ENCODE measurements at regions not wholly inside any gene's neighbourhood (a gene's known extent, or its start where the extent isn't known, plus 50 kb on each side); places are given as distances from the start of the nearest gene placed in this dataset.
"Not testable (repeated sequence)": the region's sequence is repeated elsewhere in the genome, so short reads cannot be mapped to it uniquely, and the experiment has no call there.

- TF ChIP-seq CEBPB (IDR thresholded peaks at IDR 0.05; ENCODE audit: low read depth) (no peak), FOSL1 (IDR thresholded peaks at IDR 0.05; ENCODE audit: low read depth) (no peak), ELF1 (IDR thresholded peaks at IDR 0.05; ENCODE audit: borderline replicate concordance, low read depth) (no peak), RAD21 (IDR thresholded peaks at IDR 0.05; ENCODE audit: low read depth) (no peak), EGR1 (IDR thresholded peaks at IDR 0.05; ENCODE audit: low read depth) (no peak), MAX (IDR thresholded peaks at IDR 0.05) (no peak), ZFX (IDR thresholded peaks at IDR 0.05) (no peak), POLR2AphosphoS5 (IDR thresholded peaks at IDR 0.05; ENCODE audit: low read depth, low read length) (no peak), SP1 (IDR thresholded peaks at IDR 0.05; ENCODE audit: low read depth) (no peak), ZNF274 (IDR thresholded peaks at IDR 0.05; ENCODE audit: low read depth, low read length) (no peak), SIN3A (IDR thresholded peaks at IDR 0.05; ENCODE audit: low read depth) (no peak), CTCF (IDR thresholded peaks at IDR 0.05 in 2 of 3, conservative IDR thresholded peaks at IDR 0.05 in 1 of 3; ENCODE audit: borderline replicate concordance in 1 of 3, insufficient read depth in 1 of 3, low read depth in 2 of 3, low read length in 2 of 3) (no peak), TCF7L2 (IDR thresholded peaks at IDR 0.05; ENCODE audit: borderline replicate concordance, extremely low read depth, insufficient read depth, insufficient read length) (no peak), ZBTB33 (IDR thresholded peaks at IDR 0.05; ENCODE audit: extremely low read depth, insufficient replicate concordance, low read length) (no peak), SRF (IDR thresholded peaks at IDR 0.05; ENCODE audit: low read depth) (no peak), JUND (IDR thresholded peaks at IDR 0.05) (no peak), EZH2phosphoT487 (IDR thresholded peaks at IDR 0.05; ENCODE audit: borderline replicate concordance) (no peak), YY1 (IDR thresholded peaks at IDR 0.05; ENCODE audit: extremely low read depth, insufficient replicate concordance, low read depth, low read length) (no peak)
- CTCF ChIA-PET = no interaction called here
- BruUV-seq (replicated peaks) = no TSS peak
These were observed 257.0 kb upstream of the AGTR2 start for GRCh38 chrX:115913575-115913974.

GRCh38 chrX:115915625-115916024 lies 254.9 kb upstream of the AGTR2 start:
- H3K9me2 ChIP-seq (ENCODE audit: insufficient read depth); H3K36me3 ChIP-seq (ENCODE audit: control insufficient read depth in 1 of 2, insufficient read depth in 2 of 2, low read length in 2 of 2); H3K27ac ChIP-seq (ENCODE audit: low read depth, low read length); H3K9ac ChIP-seq (ENCODE audit: low read length); POLR2A ChIA-PET; H2AFZ ChIP-seq (ENCODE audit: low read depth, low read length, poor library complexity, severe bottlenecking); DNase-seq (ENCODE audit: low read depth, low spot score); CTCF ChIA-PET; RAD21 ChIA-PET (ENCODE audit: low non-redundant PET in 1 of 2, low total read pairs in 2 of 2, uncharacterized antibody in 2 of 2, unreplicated experiment in 2 of 2); H3K27me3 ChIP-seq (ENCODE audit: insufficient read depth, low read length); BruUV-seq (replicated peaks); H4K20me1 ChIP-seq (ENCODE audit: insufficient read depth); H3K4me3 ChIP-seq (replicated peaks in 1 of 2; ENCODE audit: low read depth in 1 of 2, low read length in 2 of 2); H3K9me3 ChIP-seq (ENCODE audit: control insufficient read depth in 1 of 2, insufficient read depth in 1 of 2, low read depth in 1 of 2, low read length in 2 of 2); intact Hi-C loops (cut with micrococcal nuclease); H3K4me2 ChIP-seq (ENCODE audit: low read length); ATAC-seq; H3K4me1 ChIP-seq (ENCODE audit: control insufficient read depth in 1 of 2, insufficient read depth in 2 of 2, low read length in 2 of 2): not testable (repeated sequence)
- H3K79me2 ChIP-seq (ENCODE audit: insufficient read depth, low read length) = peaks cover 34% of the 10 kb centered on the region

More at GRCh38 chrX:115913575-115913974, 257.0 kb upstream of the AGTR2 start:
- no peak overlapping the region for H3K27ac ChIP-seq (ENCODE audit: low read depth, low read length)
- ChIA-PET RAD21 (ENCODE audit: low non-redundant PET in 1 of 2, low total read pairs in 2 of 2, uncharacterized antibody in 2 of 2, unreplicated experiment in 2 of 2) (no interaction called here), POLR2A (no interaction called here)
- DNase-seq (ENCODE audit: low read depth, low spot score) = no peak
- no peaks in the 10 kb centered on the region for H3K9me2 ChIP-seq (ENCODE audit: insufficient read depth)
- no peaks in the 10 kb centered on the region for H3K36me3 ChIP-seq (ENCODE audit: control insufficient read depth in 1 of 2, insufficient read depth in 2 of 2, low read length in 2 of 2)
- no peak overlapping the region for H3K9ac ChIP-seq (ENCODE audit: low read length)
- H3K79me2 ChIP-seq (ENCODE audit: insufficient read depth, low read length) = peaks cover 43% of the 10 kb centered on the region
- H3K4me2 ChIP-seq (ENCODE audit: low read length) = no peak overlapping the region
- H2AFZ ChIP-seq (ENCODE audit: low read depth, low read length, poor library complexity, severe bottlenecking) = no peak overlapping the region
- H3K27me3 ChIP-seq (ENCODE audit: insufficient read depth, low read length) = no peaks in the 10 kb centered on the region
- intact Hi-C loops (cut with micrococcal nuclease) = no loop called here
- H3K9me3 ChIP-seq (ENCODE audit: control insufficient read depth in 1 of 2, insufficient read depth in 1 of 2, low read depth in 1 of 2, low read length in 2 of 2) = peaks cover 0 to 4% of the 10 kb centered on the region in 2 experiments; a peak in 1 of 4 replicates
- H4K20me1 ChIP-seq (ENCODE audit: insufficient read depth) = no peaks in the 10 kb centered on the region
- no peaks in the 10 kb centered on the region for H3K4me1 ChIP-seq (ENCODE audit: control insufficient read depth in 1 of 2, insufficient read depth in 2 of 2, low read length in 2 of 2)
- no peak overlapping the region for H3K4me3 ChIP-seq (replicated peaks in 1 of 2; ENCODE audit: low read depth in 1 of 2, low read length in 2 of 2)
- no peak for ATAC-seq
